Stomach (tissue), 8 donors: ENCODE measurements at regions not wholly inside any gene's neighbourhood (a gene's known extent, or its start where the extent isn't known, plus 50 kb on each side); places are given as distances from the start of the nearest gene placed in this dataset.

Experiments used
- DNase-seq, 2 donors: peaks; one replicate each; pipeline versions ENCODE4 v3.0.0 to v3.0.0-alpha.2; 2013 to 2019
- H3K27ac ChIP-seq, 5 donors: fragments of 200-600 bp in 4 of 5; sonication (generic) in 4 of 5; one replicate each; pipeline ENCODE4 v1.5.1; 2013 to 2019; ENCODE audit warnings: mild to moderate bottlenecking in 1 of 5, moderate library complexity in 1 of 5
- H3K27me3 ChIP-seq, 3 donors: fragments of 200-600 bp; sonication (generic); one replicate each; pipeline ENCODE4 v1.5.1; 2017 to 2019; ENCODE audit warnings: mixed run types in 1 of 3
- H3K36me3 ChIP-seq, 4 donors: fragments of 200-600 bp; sonication (generic); 1 replicate in 3 of 4; 2 replicates in 1 of 4; pipeline ENCODE4 v1.5.1; 2016 to 2019
- H3K4me1 ChIP-seq, 4 donors: fragments of 200-600 bp; sonication (generic); one replicate each; pipeline ENCODE4 v1.5.1; 2016 to 2019
- H3K4me3 ChIP-seq, 4 donors: fragments of 200-600 bp; sonication (generic) in 3 of 4; one replicate each; pipeline ENCODE4 v1.5.1; 2016 to 2019; ENCODE audit warnings: mild to moderate bottlenecking in 1 of 4
- H3K9me3 ChIP-seq, 4 donors: fragments of 200-600 bp; sonication (generic); one replicate each; pipeline ENCODE4 v1.5.1; 2016 to 2019
- EP300 ChIP-seq: sonication (generic); formaldehyde crosslinking; IDR thresholded peaks from one replicate; pipeline ENCODE4 v1.6.1; 2017; ENCODE audit warnings: antibody characterized with exemption
- POLR2A ChIP-seq, 4 donors: fragments of 450-650 bp; IDR thresholded peaks; one replicate each; pipeline ENCODE4 v1.6.1; 2016; ENCODE audit warnings: antibody characterized with exemption in 4 of 4, control low read depth in 2 of 4, mild to moderate bottlenecking in 1 of 4, moderate library complexity in 1 of 4
- POLR2AphosphoS5 ChIP-seq, 3 donors: sonication (generic); formaldehyde crosslinking; IDR thresholded peaks; one replicate each; pipeline ENCODE4 v1.6.1; 2016; ENCODE audit warnings: antibody characterized with exemption in 3 of 3
- WGBS, 5 donors: extraction: QIAGEN DNeasy Blood & Tissue Kit in 3 of 5; methylation state at CpG; one replicate each; pipeline versions ENCODE4 v1.1.5 to v1.1.7; 2013 to 2018; 5-methylcytosine and 5-hydroxymethylcytosine counted together
- intact Hi-C: fragments of 100-400 bp; cut with DNase I; formaldehyde crosslinking; loops from one replicate; pipeline ENCODE4 v1.15.1; 2023; ENCODE audit warnings: low total_unique reads
- TF ChIP-seq, protein P1 (sequence below), 7 experiments: fragments of 450-650 bp in 4 of 7; fragments of 200-600 bp in 3 of 7; sonication (generic) in 3 of 7; IDR thresholded peaks; one replicate each; pipeline ENCODE4 v1.5.1; 2016 to 2019; ENCODE audit warnings: antibody characterized with exemption in 7 of 7, control low read depth in 2 of 7, mild to moderate bottlenecking in 1 of 7
- donor health status: healthy with polysubstance abuse.
- donor health status: Bipolar disorder and iron deficiency.
- donor health status: healthy.

DNA sequence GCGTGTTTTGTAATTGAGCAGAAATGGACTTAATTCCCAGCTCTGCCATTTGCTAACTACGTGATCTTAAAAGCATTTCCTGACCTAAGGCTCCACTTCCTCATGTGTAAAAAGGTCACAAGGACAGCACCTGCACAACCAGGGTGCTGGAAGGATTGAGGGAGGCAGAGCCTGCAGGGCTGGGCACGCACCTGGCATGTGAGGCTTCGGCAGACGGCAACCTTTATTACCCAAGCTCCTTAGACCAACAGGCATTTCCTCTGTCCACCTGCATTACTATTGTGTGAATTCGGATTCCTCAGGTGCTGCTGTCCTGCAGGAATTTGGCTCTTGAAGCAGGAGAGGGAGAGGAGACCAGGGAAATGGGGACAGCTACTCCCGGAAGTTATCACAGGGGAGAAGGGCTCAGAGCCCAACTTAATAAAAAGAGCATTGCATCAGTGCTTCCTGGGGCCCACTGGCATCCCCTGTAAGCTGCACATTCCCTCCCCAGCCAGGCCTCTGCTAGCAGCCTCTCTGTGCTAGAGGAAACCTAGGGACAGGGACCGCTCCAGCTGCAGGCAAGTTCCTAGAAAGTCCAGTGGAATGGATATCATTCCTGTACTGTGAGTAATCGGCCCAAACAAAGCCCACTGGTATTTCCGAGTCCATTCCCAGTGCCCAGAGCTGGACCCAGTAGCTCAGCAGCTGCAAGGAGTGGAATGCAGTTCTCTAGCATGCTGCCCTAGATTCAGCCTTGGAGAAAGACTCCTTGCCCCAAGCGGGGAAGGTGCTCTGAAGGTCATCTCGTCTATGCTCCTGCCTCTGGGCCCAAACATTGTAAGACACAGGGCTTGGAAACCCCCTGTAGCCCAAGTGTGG is 157.1 kb upstream of the CCND2 start:
- intact Hi-C loops = no loop called here
- 55 to 70% (median 60%) methylated on average over 10 to 12 of the region's 12 CpGs for WGBS, 5 donors

DNA sequence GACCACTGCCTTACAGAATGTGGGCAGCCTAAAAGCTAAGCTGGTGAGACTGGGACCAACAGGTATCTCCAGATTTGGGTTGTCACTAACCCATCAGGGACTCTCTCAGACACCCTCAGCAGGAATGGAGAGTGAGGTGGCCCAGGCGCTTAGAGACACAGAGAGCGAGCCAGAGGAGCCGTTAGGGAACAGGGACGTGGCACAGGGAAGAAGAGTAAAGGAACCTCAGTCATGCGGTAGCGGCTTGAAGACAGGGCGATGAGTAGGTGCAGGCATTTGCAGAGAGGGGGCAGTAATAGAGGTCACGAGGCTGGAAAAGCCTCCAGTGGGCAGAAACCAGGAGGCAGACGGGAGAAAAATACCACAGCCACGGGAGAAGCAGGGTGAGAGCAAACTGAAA is 158.0 kb upstream of the CCND2 start:
- H3K4me1 ChIP-seq = peaks cover 0 to 27% (median 20%) of the 10 kb centered on the region in 4 donors
- intact Hi-C loops = no loop called here
- no peak for DNase-seq
- 49 to 66% (median 55%) methylated on average over 10 of the region's 10 CpGs for WGBS, 5 donors
- TF ChIP-seq POLR2AphosphoS5 (IDR thresholded peaks at IDR 0.05) = no peak
- TF ChIP-seq, protein P1, sequence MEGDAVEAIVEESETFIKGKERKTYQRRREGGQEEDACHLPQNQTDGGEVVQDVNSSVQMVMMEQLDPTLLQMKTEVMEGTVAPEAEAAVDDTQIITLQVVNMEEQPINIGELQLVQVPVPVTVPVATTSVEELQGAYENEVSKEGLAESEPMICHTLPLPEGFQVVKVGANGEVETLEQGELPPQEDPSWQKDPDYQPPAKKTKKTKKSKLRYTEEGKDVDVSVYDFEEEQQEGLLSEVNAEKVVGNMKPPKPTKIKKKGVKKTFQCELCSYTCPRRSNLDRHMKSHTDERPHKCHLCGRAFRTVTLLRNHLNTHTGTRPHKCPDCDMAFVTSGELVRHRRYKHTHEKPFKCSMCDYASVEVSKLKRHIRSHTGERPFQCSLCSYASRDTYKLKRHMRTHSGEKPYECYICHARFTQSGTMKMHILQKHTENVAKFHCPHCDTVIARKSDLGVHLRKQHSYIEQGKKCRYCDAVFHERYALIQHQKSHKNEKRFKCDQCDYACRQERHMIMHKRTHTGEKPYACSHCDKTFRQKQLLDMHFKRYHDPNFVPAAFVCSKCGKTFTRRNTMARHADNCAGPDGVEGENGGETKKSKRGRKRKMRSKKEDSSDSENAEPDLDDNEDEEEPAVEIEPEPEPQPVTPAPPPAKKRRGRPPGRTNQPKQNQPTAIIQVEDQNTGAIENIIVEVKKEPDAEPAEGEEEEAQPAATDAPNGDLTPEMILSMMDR (IDR thresholded peaks at IDR 0.05) = no peak
- TF ChIP-seq POLR2A (IDR thresholded peaks at IDR 0.05) = no peak
- no peak for TF ChIP-seq EP300
- H3K36me3 ChIP-seq = no peaks in the 10 kb centered on the region
- H3K9me3 ChIP-seq = no peaks in the 10 kb centered on the region
- H3K27me3 ChIP-seq = peaks cover 0 to 31% (median 5%) of the 10 kb centered on the region in 3 donors
- H3K27ac ChIP-seq = no peak overlapping the region
- no peak overlapping the region for H3K4me3 ChIP-seq

More for the DNA sequence above, 157.1 kb upstream of the CCND2 start:
- peak in 1 of 2 donors; percentile 44 for DNase-seq
- Histone ChIP-seq H3K36me3 (no peaks in the 10 kb centered on the region), H3K27ac (no peak overlapping the region), H3K9me3 (no peaks in the 10 kb centered on the region), H3K27me3 (peaks cover 0 to 34% (median 5%) of the 10 kb centered on the region in 3 donors), H3K4me1 (peaks cover 0 to 27% (median 20%) of the 10 kb centered on the region in 4 donors), H3K4me3 (no peak overlapping the region)
- no peak for TF ChIP-seq EP300

DNA sequence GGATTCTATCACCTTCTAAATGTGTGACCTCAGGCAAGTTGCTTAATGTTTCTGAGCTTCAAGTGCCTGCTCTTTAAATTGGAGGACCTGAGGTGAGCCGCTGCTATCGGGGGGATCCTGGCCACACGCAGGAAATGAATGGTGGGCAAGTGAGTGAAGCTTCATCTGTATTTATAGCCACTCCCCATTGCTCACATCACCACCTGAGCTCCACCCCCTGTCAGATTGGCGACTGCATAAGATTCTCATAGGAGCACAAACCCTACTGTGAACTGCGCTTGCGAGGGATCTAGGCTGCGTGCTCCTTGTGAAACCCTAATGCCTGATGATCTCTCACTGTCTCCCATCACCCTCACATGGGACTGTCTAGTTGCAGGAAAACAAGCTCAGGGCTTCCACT is 158.6 kb upstream of the CCND2 start:
- Histone ChIP-seq H3K27me3 (peaks cover 0 to 31% (median 5%) of the 10 kb centered on the region in 3 donors), H3K27ac (no peak overlapping the region), H3K9me3 (no peaks in the 10 kb centered on the region), H3K36me3 (no peaks in the 10 kb centered on the region), H3K4me1 (peaks cover 0 to 27% (median 20%) of the 10 kb centered on the region in 4 donors), H3K4me3 (no peak overlapping the region)
- intact Hi-C loops = no loop called here
- no peak for DNase-seq
- TF ChIP-seq POLR2A (IDR thresholded peaks at IDR 0.05) (no peak), EP300 (no peak), POLR2AphosphoS5 (IDR thresholded peaks at IDR 0.05) (no peak)
- TF ChIP-seq, protein P1 (IDR thresholded peaks at IDR 0.05) = no peak
- WGBS, 5 donors = 68 to 87% (median 78%) methylated on average over 7 of the region's 7 CpGs

DNA sequence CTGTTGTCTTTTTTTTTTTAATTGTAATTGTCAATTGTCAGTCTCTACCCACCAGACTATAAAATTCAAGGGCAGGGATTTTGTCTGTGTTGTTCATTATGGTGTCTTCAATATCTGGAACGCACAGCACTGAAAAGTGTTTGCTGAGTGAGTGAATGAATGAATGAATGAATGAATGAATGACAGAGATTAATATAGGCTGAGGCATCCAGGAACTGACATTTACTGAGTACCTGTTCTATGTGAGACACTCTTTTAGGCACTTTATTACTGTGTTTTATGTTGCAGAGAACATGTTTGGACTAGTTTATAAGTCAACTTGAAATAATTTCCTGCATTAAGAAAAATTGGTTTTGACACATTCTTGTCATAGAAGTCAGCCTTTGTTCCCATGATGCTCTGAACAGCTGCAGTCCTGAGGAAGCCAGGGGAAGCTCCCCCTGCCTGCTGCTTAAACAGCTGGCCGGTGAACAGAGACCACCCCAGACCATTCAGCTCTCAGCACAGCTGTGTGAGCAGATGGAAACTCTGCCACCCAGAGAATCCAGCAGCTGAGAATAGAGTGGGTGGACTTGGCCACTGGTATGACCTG is 160.7 kb upstream of the CCND2 start:
- no peak overlapping the region for H3K27ac ChIP-seq

More for the DNA sequence above, 160.7 kb upstream of the CCND2 start:
- intact Hi-C loops = no loop called here
- DNase-seq = peak in 1 of 2 donors; percentile 63
- Histone ChIP-seq H3K4me3 (no peak overlapping the region), H3K4me1 (peaks cover 0 to 18% (median 14%) of the 10 kb centered on the region in 4 donors), H3K36me3 (no peaks in the 10 kb centered on the region), H3K27me3 (peaks cover 0 to 30% (median 5%) of the 10 kb centered on the region in 3 donors), H3K9me3 (no peaks in the 10 kb centered on the region)
- no peak for TF ChIP-seq POLR2AphosphoS5 (IDR thresholded peaks at IDR 0.05)
- no peak for TF ChIP-seq POLR2A (IDR thresholded peaks at IDR 0.05)
- TF ChIP-seq, protein P1 (IDR thresholded peaks at IDR 0.05) = no peak
- TF ChIP-seq EP300 = no peak
- WGBS, 5 donors = 45 to 80% (median 72%) methylated on average over 2 of the region's 2 CpGs
